Sigmoid colon (tissue), 3 donors: ENCODE measurements at regions not wholly inside any gene's neighbourhood (a gene's known extent, or its start where the extent isn't known, plus 50 kb on each side); places are given as distances from the start of the nearest gene placed in this dataset.

ENCODE experiments used
- CTCF ChIP-seq, 4 experiments: fragments of 450-650 bp in 3 of 4; fragments of 200-600 bp in 1 of 4; IDR thresholded peaks; one replicate each; pipeline ENCODE4 v1.5.1; 2016 to 2019; ENCODE audit warnings: antibody characterized with exemption in 4 of 4, mild to moderate bottlenecking in 3 of 4, moderate library complexity in 2 of 4
- POLR2A ChIP-seq, 2 donors: fragments of 450-650 bp; IDR thresholded peaks; one replicate each; pipeline ENCODE4 v1.6.1; 2016; ENCODE audit warnings: antibody characterized with exemption in 2 of 2, mild to moderate bottlenecking in 2 of 2, moderate library complexity in 2 of 2

DNA sequence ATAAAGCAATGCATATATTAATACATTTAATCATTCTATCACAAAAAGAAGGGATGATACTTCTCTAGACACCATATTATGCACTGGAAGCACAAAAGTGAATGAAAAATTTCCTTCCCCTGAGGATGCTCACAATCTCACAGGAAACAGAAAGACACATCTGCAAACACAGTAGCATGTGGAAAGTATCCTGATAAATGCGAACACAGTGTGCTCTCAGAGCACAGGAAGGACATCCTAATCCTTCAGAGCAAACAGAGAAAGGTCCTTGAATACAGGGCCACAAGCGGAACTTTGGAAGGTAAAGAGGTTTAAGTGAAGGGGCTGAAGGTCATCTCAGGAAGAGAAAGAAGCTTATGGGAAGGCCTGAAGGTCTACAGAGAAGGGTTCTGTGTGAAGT is 524.6 kb upstream of the LRRC4C start:
- TF ChIP-seq CTCF (IDR thresholded peaks at IDR 0.05) (no peak), POLR2A (IDR thresholded peaks at IDR 0.05) (no peak)
